GM20000 (cell line): ENCODE measurements at regions not wholly inside any gene's neighbourhood (a gene's known extent, or its start where the extent isn't known, plus 50 kb on each side); places are given as distances from the start of the nearest gene placed in this dataset.

ENCODE experiments used
- DNase-seq: peaks from one replicate; pipeline ENCODE4 v3.0.0; 2012; ENCODE audit warnings: low spot score
- CTCF ChIP-seq: IDR thresholded peaks from 2 replicates; pipeline ENCODE4 v1.5.1; 2012; ENCODE audit warnings: mild to moderate bottlenecking, control low read depth; ENCODE audit errors: extremely low read depth, missing control alignments

GRCh38 chr1:2875707-2876561 is 74.4 kb upstream of the TTC34 start:
- DNase-seq: no peak

GRCh38 chr1:2876846-2877245 is 75.4 kb upstream of the TTC34 start:
- no peak for DNase-seq
- no peak for TF ChIP-seq CTCF

More at GRCh38 chr1:2875707-2876561, 74.4 kb upstream of the TTC34 start:
- TF ChIP-seq CTCF: no peak

DNA sequence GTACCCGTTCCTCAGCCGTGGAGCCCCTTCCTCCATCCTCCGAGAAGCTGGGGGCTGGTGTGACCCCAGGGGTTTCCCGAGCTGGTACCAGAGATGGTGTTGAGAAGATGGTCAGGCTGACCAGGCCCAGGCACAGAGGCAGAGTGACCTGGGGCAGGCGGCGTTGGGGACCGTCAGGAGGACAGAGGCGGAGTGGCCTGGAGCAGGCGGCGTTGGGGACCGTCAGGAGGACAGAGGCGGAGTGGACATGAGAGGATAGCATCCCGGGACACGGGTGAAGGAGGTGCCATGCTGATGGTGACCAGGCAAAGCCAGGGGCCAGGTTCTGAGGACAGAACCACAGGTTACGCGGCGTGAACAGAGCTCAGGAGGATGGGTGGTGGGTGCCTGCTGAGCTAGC is 75.9 kb upstream of the TTC34 start:
- no peak for DNase-seq
- TF ChIP-seq CTCF: no peak

DNA sequence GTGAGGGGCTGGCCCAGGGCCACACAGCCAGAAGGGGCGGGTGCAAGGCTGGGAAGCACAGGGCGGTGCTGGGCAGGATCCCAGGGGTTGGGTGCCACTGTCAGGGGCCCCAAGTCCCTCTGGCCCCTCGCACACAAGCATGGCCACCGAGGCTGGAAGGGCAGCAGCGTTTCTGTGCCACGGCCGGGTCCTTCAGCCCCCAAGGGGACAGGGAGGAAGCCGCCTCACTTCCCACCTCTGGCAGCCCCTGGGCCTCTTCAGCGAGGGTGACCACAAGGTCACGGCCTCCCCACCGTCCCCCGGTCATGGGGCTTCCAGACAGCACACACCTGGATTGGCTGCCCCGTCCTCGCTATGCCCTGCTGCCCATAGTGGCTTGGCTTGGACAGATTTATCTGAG is 77.1 kb upstream of the TTC34 start:
- DNase-seq: no peak
- no peak for TF ChIP-seq CTCF

DNA sequence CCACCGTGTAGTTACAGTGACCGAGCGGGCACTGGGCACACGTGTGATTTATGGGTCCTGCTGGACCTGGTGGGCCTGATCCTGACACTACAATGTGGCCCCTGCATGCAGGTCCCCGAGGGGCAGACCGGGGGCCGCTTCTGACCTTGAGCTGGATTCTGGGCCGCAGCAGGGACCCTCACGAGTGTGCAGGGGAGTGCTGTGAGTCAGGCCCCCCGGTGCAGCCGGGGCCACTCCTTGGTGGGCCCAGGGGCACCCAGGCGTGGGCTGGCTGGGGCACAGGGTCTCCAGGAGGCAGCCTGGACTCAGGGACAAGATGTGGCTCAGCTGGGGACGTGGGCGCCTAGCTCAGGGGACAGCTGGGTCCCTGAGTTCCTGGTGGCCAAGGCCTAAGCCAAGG is 77.5 kb upstream of the TTC34 start:
- DNase-seq: no peak
- TF ChIP-seq CTCF: no peak

DNA sequence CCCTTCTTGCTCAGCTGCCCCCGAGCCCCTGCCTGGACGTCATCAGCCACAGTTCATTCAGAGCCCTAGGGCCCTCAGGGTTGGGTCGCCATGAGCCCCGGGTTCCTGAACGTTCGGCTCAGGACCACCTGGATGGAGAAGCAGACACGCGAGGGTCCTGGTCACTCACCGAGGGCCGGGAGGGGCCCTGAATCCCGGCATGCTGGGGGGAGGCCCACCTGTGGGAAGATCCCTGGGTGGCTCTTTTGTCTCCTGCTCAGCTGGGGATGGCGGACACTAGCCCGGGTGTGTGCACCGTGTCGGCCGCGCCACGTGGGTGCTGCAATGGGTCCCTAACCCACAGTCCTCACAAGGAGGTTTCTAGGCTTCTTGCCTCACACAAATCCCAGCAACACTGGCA is 78.1 kb upstream of the TTC34 start:
- no peak for DNase-seq
- no peak for TF ChIP-seq CTCF

- no peak for TF ChIP-seq CTCF
- no peak for DNase-seq
Observed at GRCh38 chr1:2880086-2880485, 78.6 kb upstream of the TTC34 start.
